C4-2B (cell line): ENCODE measurements at regions not wholly inside any gene's neighbourhood (a gene's known extent, or its start where the extent isn't known, plus 50 kb on each side); places are given as distances from the start of the nearest gene placed in this dataset.

ENCODE experiments used
- H3K27ac ChIP-seq: fragments of 450-650 bp; 2 replicates; pipeline ENCODE4 v1.5.1; 2017
- CTCF ChIP-seq: fragments of 450-650 bp; conservative IDR thresholded peaks from 2 replicates; pipeline ENCODE4 v1.5.1; 2017; ENCODE audit warnings: mild to moderate bottlenecking
- ZFX ChIP-seq: fragments of 450-650 bp; IDR thresholded peaks from 2 replicates; pipeline ENCODE4 v1.6.1; 2017

GRCh38 chr17:69872675-69873262 is 202.3 kb upstream of the KCNJ16 start:
- no peak overlapping the region for H3K27ac ChIP-seq
- TF ChIP-seq ZFX (no peak), CTCF (no peak)

- H3K27ac ChIP-seq: no peak overlapping the region
These were observed 200.8 kb upstream of the KCNJ16 start for GRCh38 chr17:69874175-69874670.

GRCh38 chr17:69876757-69877156 is 198.3 kb upstream of the KCNJ16 start:
- no peak for TF ChIP-seq ZFX
- no peak for TF ChIP-seq CTCF
- H3K27ac ChIP-seq: no peak overlapping the region

More at GRCh38 chr17:69874175-69874670, 200.8 kb upstream of the KCNJ16 start:
- TF ChIP-seq ZFX: no peak
- TF ChIP-seq CTCF: no peak

GRCh38 chr17:69878661-69879060 is 196.4 kb upstream of the KCNJ16 start:
- TF ChIP-seq ZFX (no peak), CTCF (no peak)
- H3K27ac ChIP-seq: no peak overlapping the region

- TF ChIP-seq CTCF (no peak), ZFX (no peak)
- H3K27ac ChIP-seq: no peak overlapping the region
These were observed 195.4 kb upstream of the KCNJ16 start for GRCh38 chr17:69879576-69879975.

GRCh38 chr17:69880591-69881112 is 194.4 kb upstream of the KCNJ16 start:
- TF ChIP-seq ZFX (no peak), CTCF (no peak)

GRCh38 chr17:69882281-69882680 is 192.7 kb upstream of the KCNJ16 start:
- no peak overlapping the region for H3K27ac ChIP-seq
- TF ChIP-seq ZFX: no peak
- TF ChIP-seq CTCF: no peak

More at GRCh38 chr17:69880591-69881112, 194.4 kb upstream of the KCNJ16 start:
- H3K27ac ChIP-seq: no peak overlapping the region
